ENCODE measurements at regions not wholly inside any gene's neighbourhood (a gene's known extent, or its start where the extent isn't known, plus 50 kb on each side); places are given as distances from the start of the nearest gene placed in this dataset.
A peak's percentile ranks its signal among the peaks of the same experiment; 100 is the strongest.

GRCh38 chr9:115263371-115264075 lies 145.6 kb upstream of the TNC start:
- H3K4me1 Mint-ChIP-seq (ENCODE audit: unreplicated experiment), result peaks cover 44% of the 10 kb centered on the region
- no peak overlapping the region for H3K4me3 Mint-ChIP-seq (ENCODE audit: unreplicated experiment)
- no peak for DNase-seq (ENCODE audit: extremely low spot score, unreplicated experiment)
- no peaks in the 10 kb centered on the region for H3K36me3 Mint-ChIP-seq (ENCODE audit: unreplicated experiment)
- H3K27me3 Mint-ChIP-seq (ENCODE audit: unreplicated experiment), result no peaks in the 10 kb centered on the region
- TF ChIP-seq, protein P1, sequence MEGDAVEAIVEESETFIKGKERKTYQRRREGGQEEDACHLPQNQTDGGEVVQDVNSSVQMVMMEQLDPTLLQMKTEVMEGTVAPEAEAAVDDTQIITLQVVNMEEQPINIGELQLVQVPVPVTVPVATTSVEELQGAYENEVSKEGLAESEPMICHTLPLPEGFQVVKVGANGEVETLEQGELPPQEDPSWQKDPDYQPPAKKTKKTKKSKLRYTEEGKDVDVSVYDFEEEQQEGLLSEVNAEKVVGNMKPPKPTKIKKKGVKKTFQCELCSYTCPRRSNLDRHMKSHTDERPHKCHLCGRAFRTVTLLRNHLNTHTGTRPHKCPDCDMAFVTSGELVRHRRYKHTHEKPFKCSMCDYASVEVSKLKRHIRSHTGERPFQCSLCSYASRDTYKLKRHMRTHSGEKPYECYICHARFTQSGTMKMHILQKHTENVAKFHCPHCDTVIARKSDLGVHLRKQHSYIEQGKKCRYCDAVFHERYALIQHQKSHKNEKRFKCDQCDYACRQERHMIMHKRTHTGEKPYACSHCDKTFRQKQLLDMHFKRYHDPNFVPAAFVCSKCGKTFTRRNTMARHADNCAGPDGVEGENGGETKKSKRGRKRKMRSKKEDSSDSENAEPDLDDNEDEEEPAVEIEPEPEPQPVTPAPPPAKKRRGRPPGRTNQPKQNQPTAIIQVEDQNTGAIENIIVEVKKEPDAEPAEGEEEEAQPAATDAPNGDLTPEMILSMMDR (IDR thresholded peaks at IDR 0.05), result no peak
- peak overlapping the region; percentile 73 for H3K27ac Mint-ChIP-seq (ENCODE audit: unreplicated experiment)
- H3K9me3 Mint-ChIP-seq (ENCODE audit: unreplicated experiment), result no peaks in the 10 kb centered on the region

DNA sequence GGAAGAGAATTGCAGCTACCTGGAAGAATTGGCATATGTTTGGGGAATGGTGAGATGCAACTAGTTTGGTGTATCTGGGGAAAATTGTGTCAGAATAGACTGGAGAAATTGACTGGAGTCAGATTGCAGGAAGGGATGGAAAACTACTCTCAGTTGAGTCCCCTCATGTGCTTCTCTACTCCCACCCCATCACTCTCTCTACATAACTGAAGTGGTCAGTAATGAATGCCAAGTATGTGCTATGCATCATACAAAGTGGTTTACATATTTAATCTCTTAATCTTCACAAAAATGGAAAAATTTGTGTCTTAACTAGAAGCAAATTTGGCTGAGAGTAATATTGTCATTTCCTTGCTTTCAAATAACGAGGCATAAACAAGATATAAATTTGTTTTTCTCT lies 146.4 kb upstream of the TNC start:
- Mint-ChIP-seq H3K9me3 (ENCODE audit: unreplicated experiment) (no peaks in the 10 kb centered on the region), H3K27me3 (ENCODE audit: unreplicated experiment) (no peaks in the 10 kb centered on the region), H3K36me3 (ENCODE audit: unreplicated experiment) (no peaks in the 10 kb centered on the region), H3K4me3 (ENCODE audit: unreplicated experiment) (no peak overlapping the region), H3K27ac (ENCODE audit: unreplicated experiment) (peak overlapping the region; percentile 27), H3K4me1 (ENCODE audit: unreplicated experiment) (peaks cover 44% of the 10 kb centered on the region)
- DNase-seq (ENCODE audit: extremely low spot score, unreplicated experiment), result no peak
- TF ChIP-seq, protein P1 (IDR thresholded peaks at IDR 0.05), result no peak

DNA sequence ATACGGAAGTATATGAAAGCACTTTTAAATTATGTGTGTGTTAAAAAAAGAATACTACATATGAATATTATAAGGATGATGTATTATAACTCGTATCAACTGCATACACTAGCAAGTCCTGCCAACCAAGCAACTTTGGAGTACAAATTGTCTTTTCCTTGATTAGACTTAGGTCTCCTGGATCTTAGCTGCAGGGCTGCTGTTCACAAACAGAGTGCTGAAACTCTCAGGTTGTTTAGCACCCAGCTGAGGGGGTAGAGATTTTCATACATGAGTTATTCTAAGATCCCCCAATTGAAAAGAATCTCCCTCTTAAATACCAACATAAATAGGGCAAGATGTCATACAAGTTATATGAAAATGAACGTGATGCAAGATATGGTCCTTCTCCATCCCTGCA lies 149.8 kb upstream of the TNC start:
- H3K27ac Mint-ChIP-seq (ENCODE audit: unreplicated experiment), result no peak overlapping the region
- peaks cover 11% of the 10 kb centered on the region for H3K9me3 Mint-ChIP-seq (ENCODE audit: unreplicated experiment)
- no peak for DNase-seq (ENCODE audit: extremely low spot score, unreplicated experiment)
- peaks cover 8% of the 10 kb centered on the region for H3K27me3 Mint-ChIP-seq (ENCODE audit: unreplicated experiment)
- H3K36me3 Mint-ChIP-seq (ENCODE audit: unreplicated experiment), result peaks cover 4% of the 10 kb centered on the region
- H3K4me1 Mint-ChIP-seq (ENCODE audit: unreplicated experiment), result peaks cover 26% of the 10 kb centered on the region
- TF ChIP-seq, protein P1 (IDR thresholded peaks at IDR 0.05), result no peak
- H3K4me3 Mint-ChIP-seq (ENCODE audit: unreplicated experiment), result no peak overlapping the region

GRCh38 chr9:115275753-115276152 lies 157.8 kb upstream of the TNC start:
- DNase-seq (ENCODE audit: extremely low spot score, unreplicated experiment), result no peak
- Mint-ChIP-seq H3K27me3 (ENCODE audit: unreplicated experiment) (peaks cover 2% of the 10 kb centered on the region), H3K27ac (ENCODE audit: unreplicated experiment) (no peak overlapping the region), H3K9me3 (ENCODE audit: unreplicated experiment) (peaks cover under 1% of the 10 kb centered on the region), H3K4me1 (ENCODE audit: unreplicated experiment) (peaks cover 12% of the 10 kb centered on the region), H3K36me3 (ENCODE audit: unreplicated experiment) (peaks cover 9% of the 10 kb centered on the region), H3K4me3 (ENCODE audit: unreplicated experiment) (no peak overlapping the region)
- TF ChIP-seq, protein P1 (IDR thresholded peaks at IDR 0.05), result no peak

- Mint-ChIP-seq H3K27me3 (ENCODE audit: unreplicated experiment) (no peaks in the 10 kb centered on the region), H3K9me3 (ENCODE audit: unreplicated experiment) (no peaks in the 10 kb centered on the region), H3K27ac (ENCODE audit: unreplicated experiment) (no peak overlapping the region), H3K4me1 (ENCODE audit: unreplicated experiment) (peaks cover 12% of the 10 kb centered on the region), H3K4me3 (ENCODE audit: unreplicated experiment) (no peak overlapping the region), H3K36me3 (ENCODE audit: unreplicated experiment) (peaks cover 5% of the 10 kb centered on the region)
- no peak for DNase-seq (ENCODE audit: extremely low spot score, unreplicated experiment)
- TF ChIP-seq, protein P1 (IDR thresholded peaks at IDR 0.05), result no peak
Observed at GRCh38 chr9:115276621-115277020, 158.7 kb upstream of the TNC start.
